ENCODE measurements at regions not wholly inside any gene's neighbourhood (a gene's known extent, or its start where the extent isn't known, plus 50 kb on each side); places are given as distances from the start of the nearest gene placed in this dataset.
"Not testable (repeated sequence)": the region's sequence is repeated elsewhere in the genome, so short reads cannot be mapped to it uniquely, and the experiment has no call there.

DNA sequence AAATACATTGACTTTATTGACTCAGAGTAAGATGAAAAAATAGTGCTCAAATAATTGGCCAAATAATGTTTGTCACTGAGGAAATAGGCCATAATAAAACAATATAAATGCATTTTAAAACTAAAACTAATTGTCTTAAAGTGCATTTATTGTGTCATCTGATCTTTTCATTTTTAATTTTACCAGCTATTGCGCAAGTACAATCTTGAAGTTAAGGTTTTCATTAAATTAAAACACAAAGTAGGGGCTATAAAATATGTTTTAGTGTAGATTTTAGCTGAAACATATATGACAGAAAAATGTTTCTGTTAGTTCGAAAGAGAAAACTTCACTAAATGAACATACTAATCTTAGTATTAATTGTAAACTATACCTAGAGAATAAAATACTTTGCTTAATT, 832.8 kb downstream of the FSCB start:
- no peak for DNase-seq
- H3K27me3 Mint-ChIP-seq, result no peaks in the 10 kb centered on the region
- H3K9me3 Mint-ChIP-seq, result peaks cover 13% of the 10 kb centered on the region
- no peak overlapping the region for H3K27ac Mint-ChIP-seq
- no peaks in the 10 kb centered on the region for H3K36me3 Mint-ChIP-seq
- H3K4me3 Mint-ChIP-seq, result no peak overlapping the region
- no peaks in the 10 kb centered on the region for H3K4me1 Mint-ChIP-seq

DNA sequence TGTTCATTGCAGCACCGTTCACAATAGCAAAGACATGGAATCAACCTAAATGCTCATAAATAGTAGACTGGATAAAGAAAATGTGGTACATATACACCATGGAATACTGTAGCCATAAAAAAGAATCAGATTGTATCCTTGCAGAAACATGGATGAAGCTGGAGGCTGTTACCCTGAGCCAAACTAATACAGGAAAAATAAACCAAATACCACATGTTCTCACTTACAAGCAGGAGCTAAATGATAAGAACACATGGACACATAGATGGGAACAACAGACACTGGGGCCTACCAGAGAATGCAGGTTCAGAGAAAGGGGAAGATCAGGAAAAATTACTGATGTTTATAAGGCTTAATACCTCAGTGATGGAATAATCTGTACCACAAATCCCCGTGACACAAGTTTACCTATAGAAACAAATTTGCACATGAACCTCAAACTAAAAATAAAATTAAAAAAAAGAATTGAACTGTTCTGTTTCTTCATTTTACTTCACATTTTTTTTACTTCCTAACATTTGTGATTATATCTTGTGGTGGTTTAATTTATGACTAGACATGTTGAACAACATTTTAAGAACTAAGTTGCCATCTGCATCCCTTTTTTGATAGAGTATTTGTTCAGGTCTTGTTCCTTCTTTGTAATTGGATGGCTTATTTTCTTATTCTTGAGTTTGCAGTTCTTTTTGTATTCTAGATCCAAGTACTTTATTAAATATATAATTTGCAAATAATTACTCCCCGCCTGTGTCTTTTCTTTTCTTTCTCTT, 835.2 kb downstream of the FSCB start:
- Mint-ChIP-seq H3K36me3 (no peaks in the 10 kb centered on the region), H3K4me1 (no peaks in the 10 kb centered on the region), H3K27ac (no peak overlapping the region), H3K9me3 (peaks cover 21% of the 10 kb centered on the region), H3K27me3 (no peaks in the 10 kb centered on the region), H3K4me3 (no peak overlapping the region)
- no peak for DNase-seq

DNA sequence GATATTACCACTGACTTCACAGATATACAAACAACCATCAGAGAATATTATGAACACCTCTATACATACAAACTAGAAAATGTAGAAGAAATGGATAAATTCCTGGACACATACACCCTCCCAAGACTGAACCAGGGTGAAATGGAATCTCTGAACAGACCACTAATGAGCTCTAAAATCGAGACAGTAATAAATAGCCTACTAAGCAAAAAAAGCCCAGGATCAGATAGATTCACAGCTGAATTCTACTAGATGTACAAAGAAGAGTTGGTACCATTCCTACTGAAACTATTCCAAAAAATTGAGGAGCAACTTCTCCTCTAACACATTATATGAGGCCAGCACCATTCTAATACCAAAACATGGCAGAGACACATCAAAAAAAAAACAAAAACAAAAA, 837.7 kb downstream of the FSCB start:
- H3K4me1 Mint-ChIP-seq, result no peaks in the 10 kb centered on the region
- H3K9me3 Mint-ChIP-seq, result peaks cover 14% of the 10 kb centered on the region
- no peak overlapping the region for H3K27ac Mint-ChIP-seq
- H3K36me3 Mint-ChIP-seq, result no peaks in the 10 kb centered on the region
- no peaks in the 10 kb centered on the region for H3K27me3 Mint-ChIP-seq
- H3K4me3 Mint-ChIP-seq, result no peak overlapping the region
- no peak for DNase-seq

DNA sequence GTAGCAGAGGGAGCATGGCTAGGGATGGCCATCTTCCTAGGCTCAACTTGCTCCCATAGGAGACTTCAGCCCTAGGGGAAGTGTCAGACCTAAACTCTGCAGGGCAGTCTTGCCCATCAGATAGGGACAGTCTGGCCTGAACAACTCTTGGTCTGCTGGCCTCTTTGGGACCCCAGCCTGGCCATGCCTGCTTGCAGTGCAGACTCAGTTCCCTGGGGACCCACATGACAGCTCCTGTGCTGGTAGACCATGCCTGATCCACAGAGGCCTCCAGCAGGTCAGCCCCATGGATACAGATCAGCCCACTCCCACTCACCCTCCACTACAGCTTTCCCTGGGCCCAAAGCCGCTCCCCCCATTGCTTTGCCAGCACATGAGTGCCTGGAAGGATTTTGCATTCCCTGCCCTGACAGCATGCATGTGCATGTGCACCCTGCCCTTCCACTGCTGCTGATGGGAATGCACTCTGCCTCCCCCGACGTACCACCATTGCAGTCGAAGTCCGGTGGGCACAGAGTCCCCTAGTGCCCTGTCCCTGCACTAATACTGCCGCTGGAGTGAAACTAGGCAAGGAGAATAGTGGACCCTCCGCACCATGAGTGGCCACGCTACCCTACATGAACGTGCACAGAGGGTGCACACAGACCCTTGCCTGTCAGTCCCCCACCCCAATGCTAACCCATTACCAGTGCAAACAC, 841.4 kb downstream of the FSCB start:
- no peak overlapping the region for H3K27ac Mint-ChIP-seq
- peaks cover 12% of the 10 kb centered on the region for H3K9me3 Mint-ChIP-seq
- H3K4me3 Mint-ChIP-seq, result no peak overlapping the region
- no peak for DNase-seq
- H3K4me1 Mint-ChIP-seq, result no peaks in the 10 kb centered on the region
- H3K36me3 Mint-ChIP-seq, result no peaks in the 10 kb centered on the region
- H3K27me3 Mint-ChIP-seq, result no peaks in the 10 kb centered on the region

DNA sequence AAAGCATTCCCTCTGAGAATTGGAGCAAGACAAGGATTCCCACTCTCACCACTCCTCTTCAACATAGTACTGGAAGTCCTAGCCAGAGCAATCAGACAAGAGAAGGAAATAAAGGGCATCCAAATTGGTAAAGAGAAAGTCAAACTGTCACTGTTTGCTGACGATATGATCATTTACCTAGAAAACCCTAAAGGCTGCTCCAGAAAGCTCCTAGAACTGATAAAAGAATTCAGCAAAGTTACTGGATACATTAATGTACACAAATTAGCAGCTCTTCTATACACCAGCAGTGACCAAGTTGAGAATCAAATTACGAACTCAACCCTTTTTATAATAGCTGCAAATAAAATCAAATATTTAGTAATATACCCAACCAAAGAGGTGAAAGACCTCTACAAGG, 851.9 kb downstream of the FSCB start:
- H3K9me3 Mint-ChIP-seq, H3K27ac Mint-ChIP-seq, H3K4me1 Mint-ChIP-seq, DNase-seq, H3K27me3 Mint-ChIP-seq, H3K4me3 Mint-ChIP-seq, H3K36me3 Mint-ChIP-seq: not testable (repeated sequence)

DNA sequence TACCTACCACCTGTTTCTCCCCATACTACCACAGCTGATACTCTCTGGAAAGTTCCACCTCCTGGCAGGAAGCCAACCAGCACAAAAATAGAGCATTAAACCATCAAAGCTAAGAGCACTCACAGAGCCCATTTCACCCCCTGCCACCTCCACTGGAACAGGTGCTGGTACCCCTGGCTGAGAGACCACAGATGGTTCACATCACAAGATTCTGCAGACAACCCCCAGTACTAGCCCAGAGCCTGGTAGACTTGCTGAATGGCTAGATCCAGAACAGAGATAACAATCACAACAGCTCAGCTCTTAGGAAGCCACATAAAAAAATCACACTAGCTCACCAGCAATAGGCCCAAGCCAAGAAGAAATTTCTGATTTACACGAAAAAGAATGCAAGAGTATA, 855.2 kb downstream of the FSCB start:
- no peak overlapping the region for H3K27ac Mint-ChIP-seq

DNA sequence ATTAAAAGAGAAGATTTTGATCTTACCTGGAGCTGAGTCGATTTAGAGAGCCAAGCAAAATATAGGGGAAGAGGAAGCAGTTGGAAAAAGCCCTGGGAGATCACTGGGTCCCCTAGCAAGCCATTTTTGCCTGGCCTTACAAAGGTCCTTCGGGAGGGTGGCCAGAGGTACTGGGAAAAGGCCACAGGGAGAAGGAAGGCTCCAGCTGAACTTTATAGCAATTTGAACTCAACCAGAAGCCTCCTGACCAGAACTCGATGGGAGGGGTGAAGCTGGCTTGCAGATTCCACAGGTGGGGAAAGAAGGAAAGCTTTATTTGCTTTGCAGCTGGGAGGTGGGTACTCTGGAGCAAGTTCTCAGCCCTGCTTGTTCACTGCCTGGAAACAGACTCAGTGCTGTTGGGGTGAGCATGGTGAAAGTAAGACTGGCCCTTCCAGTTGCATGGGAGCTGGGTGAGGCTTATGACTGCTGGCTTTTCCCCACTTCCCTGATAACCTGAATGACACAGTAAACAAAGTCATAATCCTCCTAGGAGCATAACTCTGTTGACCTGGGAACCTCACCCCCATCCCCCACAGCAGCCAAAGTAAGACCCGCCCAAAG, 855.8 kb downstream of the FSCB start:
- Mint-ChIP-seq H3K27ac (no peak overlapping the region), H3K36me3 (no peaks in the 10 kb centered on the region), H3K4me3 (no peak overlapping the region), H3K27me3 (no peaks in the 10 kb centered on the region), H3K9me3 (peaks cover 5% of the 10 kb centered on the region), H3K4me1 (no peaks in the 10 kb centered on the region)
- no peak for DNase-seq

More for the DNA sequence above, 855.2 kb downstream of the FSCB start:
- Mint-ChIP-seq H3K27me3 (no peaks in the 10 kb centered on the region), H3K4me1 (no peaks in the 10 kb centered on the region), H3K36me3 (no peaks in the 10 kb centered on the region), H3K9me3 (peaks cover 5% of the 10 kb centered on the region), H3K4me3 (no peak overlapping the region)
- DNase-seq, result no peak

DNA sequence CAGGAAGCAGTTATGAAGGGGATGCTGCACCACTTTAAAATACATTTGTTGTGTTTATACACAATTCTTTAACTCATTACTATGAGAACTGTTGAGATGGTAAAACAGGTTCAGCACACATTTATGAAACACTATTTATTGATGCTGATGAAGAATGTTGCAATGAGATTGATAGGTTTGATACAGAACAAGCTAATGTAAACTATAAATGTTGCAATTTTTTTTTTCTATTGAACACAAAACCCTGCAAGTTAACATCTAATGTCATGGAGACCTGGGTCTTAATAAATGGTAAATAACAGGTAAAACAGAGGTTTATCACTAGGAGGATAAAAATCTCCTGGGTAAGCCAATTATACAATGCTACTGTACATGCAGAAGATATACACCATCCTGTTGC, 857.6 kb downstream of the FSCB start:
- Mint-ChIP-seq H3K4me1 (no peaks in the 10 kb centered on the region), H3K27me3 (no peaks in the 10 kb centered on the region), H3K4me3 (no peak overlapping the region)

DNA sequence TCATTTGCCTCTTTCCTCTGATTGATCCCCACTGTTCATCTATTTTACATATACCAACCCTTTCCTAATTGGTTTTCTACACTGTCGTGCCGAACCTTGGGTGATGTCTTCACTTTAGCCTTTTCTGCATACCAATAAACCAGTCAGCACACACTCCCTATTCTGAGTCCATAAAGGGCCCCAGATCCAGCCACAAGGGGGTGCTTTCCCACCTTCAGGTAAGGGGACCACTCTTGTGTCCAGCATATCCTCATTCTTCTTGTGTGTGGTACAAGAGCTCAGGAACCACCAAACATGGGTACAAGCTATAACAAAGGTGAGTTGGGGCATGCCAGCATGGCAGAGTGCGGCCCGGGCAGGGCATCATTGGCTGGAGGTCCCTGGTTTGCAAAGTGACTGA, 859.8 kb downstream of the FSCB start:
- peaks cover 10% of the 10 kb centered on the region for H3K9me3 Mint-ChIP-seq
- H3K27me3 Mint-ChIP-seq, result no peaks in the 10 kb centered on the region
- H3K4me3 Mint-ChIP-seq, result no peak overlapping the region
- no peaks in the 10 kb centered on the region for H3K36me3 Mint-ChIP-seq
- DNase-seq, result no peak
- H3K4me1 Mint-ChIP-seq, result no peaks in the 10 kb centered on the region
- no peak overlapping the region for H3K27ac Mint-ChIP-seq

More for the DNA sequence above, 857.6 kb downstream of the FSCB start:
- Mint-ChIP-seq H3K36me3 (no peaks in the 10 kb centered on the region), H3K9me3 (peaks cover 8% of the 10 kb centered on the region), H3K27ac (no peak overlapping the region)
- DNase-seq, result no peak

DNA sequence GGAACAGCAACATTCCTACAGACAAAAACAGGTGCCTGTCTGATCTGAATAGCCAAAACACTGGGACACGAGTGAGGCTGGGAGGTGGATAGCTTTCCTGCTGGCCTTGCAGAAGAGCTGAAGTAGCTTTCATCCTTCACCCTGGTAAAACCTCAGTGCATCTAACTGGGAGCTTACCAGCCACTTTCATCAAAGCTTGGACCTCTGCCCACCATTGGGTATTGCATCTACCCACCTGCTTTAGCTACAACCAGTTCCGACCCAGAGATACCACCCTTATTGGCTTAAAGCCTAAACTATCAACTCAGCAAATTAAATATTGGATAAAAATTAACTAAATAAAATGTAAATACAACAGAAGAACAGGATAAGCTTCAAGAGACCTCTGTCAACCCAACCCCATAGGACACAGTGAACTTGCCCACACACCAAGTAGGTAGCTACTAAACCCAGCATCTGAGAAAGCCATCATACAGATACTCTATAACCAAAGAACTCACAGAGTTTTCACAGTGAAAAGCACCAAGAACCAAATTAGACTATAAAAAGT, 866.3 kb downstream of the FSCB start:
- H3K9me3 Mint-ChIP-seq, result peaks cover 7% of the 10 kb centered on the region
- DNase-seq, result no peak
- no peaks in the 10 kb centered on the region for H3K36me3 Mint-ChIP-seq
- no peaks in the 10 kb centered on the region for H3K27me3 Mint-ChIP-seq
- H3K4me1 Mint-ChIP-seq, result no peaks in the 10 kb centered on the region
- no peak overlapping the region for H3K4me3 Mint-ChIP-seq
- H3K27ac Mint-ChIP-seq, result no peak overlapping the region

DNA sequence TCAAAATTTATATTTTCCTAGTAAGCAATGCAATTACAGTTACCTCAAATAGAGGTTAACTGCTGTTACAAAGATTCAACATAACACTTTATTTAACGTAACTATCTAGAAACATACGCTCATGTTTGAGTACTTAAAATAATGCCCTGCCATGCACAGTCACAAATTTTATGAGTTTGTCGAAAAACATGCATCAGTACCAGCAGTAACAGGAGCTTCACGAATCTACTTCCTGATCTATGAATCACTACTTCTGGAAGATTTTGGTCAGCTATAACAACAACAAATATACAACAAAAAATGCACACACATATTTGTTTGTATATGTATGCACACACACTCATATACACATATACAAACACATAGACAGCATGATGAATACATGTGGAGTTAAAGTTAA, 881.8 kb downstream of the FSCB start:
- Mint-ChIP-seq H3K36me3 (no peaks in the 10 kb centered on the region), H3K4me1 (no peaks in the 10 kb centered on the region), H3K9me3 (peaks cover 6% of the 10 kb centered on the region), H3K4me3 (no peak overlapping the region), H3K27ac (no peak overlapping the region), H3K27me3 (no peaks in the 10 kb centered on the region)
- DNase-seq, result no peak

DNA sequence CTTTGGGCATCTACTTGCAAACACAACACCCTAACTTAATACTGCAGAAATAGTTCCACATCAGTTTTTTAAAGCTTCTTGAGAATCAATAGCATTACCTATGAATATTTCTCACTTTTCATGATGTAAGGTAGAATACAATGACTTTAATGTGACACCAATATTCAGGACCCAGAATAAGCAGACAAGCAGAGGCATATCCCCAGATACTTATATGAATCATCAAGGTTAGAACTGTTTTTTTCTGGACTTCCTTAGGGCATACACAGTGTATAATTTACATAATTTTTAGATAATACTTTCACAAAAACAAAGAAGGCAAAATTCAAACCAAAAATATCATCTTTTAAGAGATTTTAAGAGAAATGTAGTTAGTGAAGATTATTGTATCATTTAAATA, 885.8 kb downstream of the FSCB start:
- no peaks in the 10 kb centered on the region for H3K4me1 Mint-ChIP-seq
- no peaks in the 10 kb centered on the region for H3K36me3 Mint-ChIP-seq
- peaks cover 4% of the 10 kb centered on the region for H3K9me3 Mint-ChIP-seq
- no peak for DNase-seq
- no peaks in the 10 kb centered on the region for H3K27me3 Mint-ChIP-seq
- no peak overlapping the region for H3K4me3 Mint-ChIP-seq
- H3K27ac Mint-ChIP-seq, result no peak overlapping the region

DNA sequence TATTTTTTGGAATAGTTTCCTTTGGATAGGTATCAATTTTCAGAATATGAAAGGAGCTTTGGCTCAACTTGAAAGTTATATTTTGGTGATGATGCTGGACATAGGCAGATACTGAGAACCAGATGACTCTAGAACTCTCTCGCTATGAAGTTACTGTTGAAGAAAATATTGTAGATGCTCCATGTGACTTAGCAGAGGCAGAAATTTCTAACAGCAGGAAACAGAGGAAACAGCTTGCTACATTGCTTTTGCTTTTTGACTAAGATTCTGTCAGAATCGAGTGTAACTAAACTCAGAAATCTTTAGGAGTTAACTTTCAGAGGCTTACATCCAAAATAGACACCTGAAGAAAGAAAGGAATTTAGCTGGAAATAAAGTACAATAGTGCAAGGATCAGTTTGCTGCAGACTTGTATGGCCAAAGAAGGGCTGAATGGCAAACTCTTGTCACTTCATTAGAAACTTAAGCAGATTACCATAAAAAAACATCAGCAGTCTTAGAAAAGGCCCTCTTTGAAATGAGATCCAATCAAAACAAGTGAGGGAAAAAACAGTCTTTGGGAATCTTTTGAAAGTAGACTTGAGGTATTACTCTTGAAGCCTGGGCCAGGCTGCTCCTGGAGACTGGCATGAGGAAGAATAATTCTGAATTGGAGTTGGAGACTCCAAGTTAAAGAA, 911.8 kb downstream of the FSCB start:
- Mint-ChIP-seq H3K9me3 (peaks cover 3% of the 10 kb centered on the region), H3K4me1 (no peaks in the 10 kb centered on the region), H3K36me3 (no peaks in the 10 kb centered on the region), H3K4me3 (no peak overlapping the region), H3K27ac (no peak overlapping the region), H3K27me3 (no peaks in the 10 kb centered on the region)
- DNase-seq, result no peak

DNA sequence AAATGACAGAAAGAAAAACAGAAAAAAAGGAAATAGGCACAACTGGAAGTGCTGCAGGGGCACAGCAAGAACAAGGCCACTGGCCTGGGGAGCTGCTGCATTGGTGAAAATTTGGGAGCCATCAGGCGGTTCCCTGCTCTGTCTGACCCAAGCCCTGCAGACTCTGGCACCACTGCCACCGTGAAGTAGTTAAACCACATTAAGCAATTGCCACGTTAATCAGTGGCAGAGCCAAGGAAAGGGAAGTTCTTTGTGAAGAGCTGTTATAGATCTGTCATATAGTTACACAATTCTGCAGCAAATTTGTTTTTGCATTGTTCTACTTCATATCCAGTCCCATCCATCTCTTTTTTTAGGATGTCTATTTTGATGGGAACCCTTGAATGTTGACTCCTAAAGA, 915.3 kb downstream of the FSCB start:
- H3K27ac Mint-ChIP-seq, result no peak overlapping the region
- H3K4me1 Mint-ChIP-seq, result no peaks in the 10 kb centered on the region
- no peak for DNase-seq
- no peaks in the 10 kb centered on the region for H3K36me3 Mint-ChIP-seq
- no peak overlapping the region for H3K4me3 Mint-ChIP-seq
- no peaks in the 10 kb centered on the region for H3K27me3 Mint-ChIP-seq
- H3K9me3 Mint-ChIP-seq, result peaks cover 1% of the 10 kb centered on the region

DNA sequence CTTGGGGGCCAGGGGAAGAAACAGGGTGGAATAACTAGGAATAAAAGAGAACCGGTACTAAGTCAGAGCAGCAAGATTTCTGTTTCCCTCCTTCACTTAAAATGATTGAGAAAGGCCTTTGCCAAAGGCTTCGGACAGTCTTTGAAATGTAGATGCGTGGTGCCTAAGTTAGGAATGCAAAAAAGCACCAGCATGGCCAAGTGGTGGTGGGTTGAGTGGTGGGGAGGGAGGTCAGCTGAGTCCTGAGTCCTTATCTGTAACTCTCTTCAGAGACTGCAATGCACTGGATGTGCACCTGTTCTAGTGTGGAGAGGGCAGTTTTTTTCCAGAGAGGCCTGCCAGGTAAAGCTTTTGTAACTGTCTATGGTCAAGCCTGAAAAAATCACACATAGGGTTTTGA, 919.9 kb downstream of the FSCB start:
- Mint-ChIP-seq H3K27me3 (no peaks in the 10 kb centered on the region), H3K4me3 (no peak overlapping the region), H3K27ac (no peak overlapping the region), H3K36me3 (no peaks in the 10 kb centered on the region), H3K9me3 (peaks cover 2% of the 10 kb centered on the region), H3K4me1 (no peaks in the 10 kb centered on the region)
- no peak for DNase-seq
